Kidney (tissue), 13 donors: ENCODE measurements at regions not wholly inside any gene's neighbourhood (a gene's known extent, or its start where the extent isn't known, plus 50 kb on each side); places are given as distances from the start of the nearest gene placed in this dataset.

ENCODE experiments used
- DNase-seq, 5 donors: peaks; one replicate each; pipeline ENCODE4 v3.0.0-alpha.2; 2013 to 2020
- FAIRE-seq: peaks from 2 replicates; lab custom pipeline; 2012; peaks lifted over from hg19 to GRCh38; lab: Jason Lieb, UNC
- H3K27ac ChIP-seq, 2 donors: one replicate each; pipeline ENCODE4 v1.7.0; 2013; ENCODE audit warnings: low read depth in 2 of 2, low read length in 2 of 2, inconsistent platforms in 1 of 2
- H3K27me3 ChIP-seq: one replicate; pipeline ENCODE4 v1.7.1; 2013; ENCODE audit warnings: low read length, inconsistent platforms; ENCODE audit not compliant: control insufficient read depth, insufficient read depth
- H3K36me3 ChIP-seq, 3 donors: one replicate each; pipeline versions ENCODE4 v1.7.0 to v1.7.1; 2013; ENCODE audit warnings: low read length in 3 of 3, control low read depth in 1 of 3, inconsistent platforms in 1 of 3; ENCODE audit not compliant: insufficient read depth in 3 of 3, control insufficient read depth in 2 of 3
- H3K4me1 ChIP-seq, 3 donors: one replicate each; pipeline versions ENCODE4 v1.7.0 to v1.7.1; 2013; ENCODE audit warnings: low read length in 3 of 3, inconsistent platforms in 1 of 3, low read depth in 1 of 3; ENCODE audit not compliant: control insufficient read depth in 2 of 3, insufficient read depth in 2 of 3
- H3K4me3 ChIP-seq, 3 donors: one replicate each; pipeline versions ENCODE4 v1.7.0 to v1.8.1; 2013; ENCODE audit warnings: low read length in 3 of 3, control low read depth in 1 of 3, inconsistent platforms in 1 of 3
- H3K9ac ChIP-seq, 3 donors: one replicate each; pipeline versions ENCODE4 v1.7.0 to v1.7.1; 2013; ENCODE audit warnings: low read length in 3 of 3, control low read depth in 1 of 3, inconsistent platforms in 1 of 3
- H3K9me3 ChIP-seq, 3 donors: one replicate each; pipeline versions ENCODE4 v1.7.0 to v1.7.1; 2013; ENCODE audit warnings: low read length in 3 of 3, control low read depth in 1 of 3, inconsistent platforms in 1 of 3; ENCODE audit not compliant: control insufficient read depth in 2 of 3, insufficient read depth in 1 of 3
- intact Hi-C: fragments of 100-400 bp; cut with DNase I; formaldehyde crosslinking; loops from one replicate; pipeline ENCODE4 v1.11.1; 2022
- TF ChIP-seq, protein P1 (sequence below): IDR thresholded peaks from 3 replicates; pipeline ENCODE4 v1.5.1; 2012; ENCODE audit warnings: mild to moderate bottlenecking, moderate library complexity, borderline replicate concordance; ENCODE audit not compliant: insufficient read depth; ENCODE audit errors: extremely low read depth
- donor health status: control.
- donor health status: control.
- donor health status: control.
- donor health status: control.
- donor health status: control.
- donor health status: DM: yes; HTN: yes; CAD: no.
- donor health status: Normal renal cell carcinoma (clear cell type).

DNA sequence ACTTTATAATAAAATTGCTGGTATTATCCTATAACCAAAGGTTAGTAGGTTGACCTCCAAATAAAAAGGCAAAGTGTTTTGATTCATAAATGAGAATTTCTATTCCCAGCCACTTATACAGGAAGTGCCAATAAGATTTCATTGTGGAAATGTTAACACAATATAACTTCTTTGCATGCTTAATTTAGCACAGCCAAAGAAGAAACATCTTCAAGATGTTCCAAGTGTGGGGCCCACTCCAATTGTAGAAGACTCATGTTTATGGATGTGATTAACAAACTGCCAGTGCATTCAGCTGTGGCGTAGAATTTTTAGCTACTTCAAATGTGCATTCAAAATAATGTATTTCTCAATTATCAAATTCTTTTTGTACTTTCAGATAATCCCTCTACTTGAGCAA is 402.3 kb downstream of the DEPDC1B start:
- intact Hi-C loops = no loop called here
- FAIRE-seq (no peak), DNase-seq (no peak)
- Histone ChIP-seq H3K27ac (no peak overlapping the region), H3K9ac (no peak overlapping the region), H3K27me3 (no peaks in the 10 kb centered on the region), H3K9me3 (no peaks in the 10 kb centered on the region), H3K36me3 (no peaks in the 10 kb centered on the region), H3K4me1 (no peaks in the 10 kb centered on the region), H3K4me3 (no peak overlapping the region)
- TF ChIP-seq, protein P1, sequence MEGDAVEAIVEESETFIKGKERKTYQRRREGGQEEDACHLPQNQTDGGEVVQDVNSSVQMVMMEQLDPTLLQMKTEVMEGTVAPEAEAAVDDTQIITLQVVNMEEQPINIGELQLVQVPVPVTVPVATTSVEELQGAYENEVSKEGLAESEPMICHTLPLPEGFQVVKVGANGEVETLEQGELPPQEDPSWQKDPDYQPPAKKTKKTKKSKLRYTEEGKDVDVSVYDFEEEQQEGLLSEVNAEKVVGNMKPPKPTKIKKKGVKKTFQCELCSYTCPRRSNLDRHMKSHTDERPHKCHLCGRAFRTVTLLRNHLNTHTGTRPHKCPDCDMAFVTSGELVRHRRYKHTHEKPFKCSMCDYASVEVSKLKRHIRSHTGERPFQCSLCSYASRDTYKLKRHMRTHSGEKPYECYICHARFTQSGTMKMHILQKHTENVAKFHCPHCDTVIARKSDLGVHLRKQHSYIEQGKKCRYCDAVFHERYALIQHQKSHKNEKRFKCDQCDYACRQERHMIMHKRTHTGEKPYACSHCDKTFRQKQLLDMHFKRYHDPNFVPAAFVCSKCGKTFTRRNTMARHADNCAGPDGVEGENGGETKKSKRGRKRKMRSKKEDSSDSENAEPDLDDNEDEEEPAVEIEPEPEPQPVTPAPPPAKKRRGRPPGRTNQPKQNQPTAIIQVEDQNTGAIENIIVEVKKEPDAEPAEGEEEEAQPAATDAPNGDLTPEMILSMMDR = no peak

DNA sequence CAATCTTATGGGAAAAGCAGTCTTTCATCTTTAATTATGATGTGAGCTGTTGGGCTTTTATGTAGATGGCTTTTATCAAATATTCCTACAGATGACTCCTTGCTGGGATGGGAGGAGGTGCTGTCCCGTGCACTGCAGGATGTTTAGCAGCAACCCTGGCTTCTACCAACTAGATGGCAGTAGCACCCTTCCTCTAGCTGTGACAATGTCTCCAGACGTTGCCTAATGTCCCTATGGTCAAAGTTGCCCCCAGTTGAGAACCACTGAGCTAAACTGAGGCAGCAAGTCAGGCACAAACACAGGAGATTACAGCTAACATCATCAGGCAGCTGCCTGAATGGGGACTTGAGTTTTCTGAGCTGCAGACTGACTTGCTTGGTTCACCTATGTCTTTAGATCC is 401.9 kb upstream of the PDE4D start:
- no peaks in the 10 kb centered on the region for H3K27me3 ChIP-seq
- TF ChIP-seq, protein P1 = peak; percentile 40
- H3K36me3 ChIP-seq = no peaks in the 10 kb centered on the region
- H3K9me3 ChIP-seq = no peaks in the 10 kb centered on the region
- FAIRE-seq (no peak), DNase-seq (peak in 3 of 5 donors; percentile 11 to 24 (median 23))
- no peak overlapping the region for H3K27ac ChIP-seq
- H3K4me1 ChIP-seq = no peaks in the 10 kb centered on the region
- no peak overlapping the region for H3K9ac ChIP-seq
- no peak overlapping the region for H3K4me3 ChIP-seq
- intact Hi-C loops = no loop called here

DNA sequence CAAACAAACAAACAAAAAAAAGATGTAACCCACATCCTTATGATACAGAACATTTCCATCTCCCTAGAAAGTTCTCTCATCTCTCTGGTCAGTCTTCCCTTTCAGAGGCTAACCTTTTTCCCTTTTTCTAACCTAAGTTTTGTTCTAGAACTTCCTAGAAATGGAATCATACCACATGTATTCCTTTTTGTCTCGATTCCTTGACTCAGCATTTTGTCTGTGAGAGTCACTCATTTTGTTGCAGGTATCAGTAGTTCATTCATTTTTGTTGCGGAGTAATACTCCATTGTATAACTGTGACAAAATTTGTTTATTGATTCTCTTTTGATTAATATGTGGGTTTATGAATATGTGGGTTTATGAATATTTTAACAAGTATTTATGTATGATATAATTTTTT is 400.0 kb upstream of the PDE4D start:
- DNase-seq = no peak
- Histone ChIP-seq H3K27me3 (no peaks in the 10 kb centered on the region), H3K4me1 (no peaks in the 10 kb centered on the region), H3K27ac (no peak overlapping the region), H3K36me3 (no peaks in the 10 kb centered on the region), H3K4me3 (no peak overlapping the region), H3K9me3 (no peaks in the 10 kb centered on the region), H3K9ac (no peak overlapping the region)
- FAIRE-seq = no peak
- TF ChIP-seq, protein P1 = no peak
- intact Hi-C loops = no loop called here

DNA sequence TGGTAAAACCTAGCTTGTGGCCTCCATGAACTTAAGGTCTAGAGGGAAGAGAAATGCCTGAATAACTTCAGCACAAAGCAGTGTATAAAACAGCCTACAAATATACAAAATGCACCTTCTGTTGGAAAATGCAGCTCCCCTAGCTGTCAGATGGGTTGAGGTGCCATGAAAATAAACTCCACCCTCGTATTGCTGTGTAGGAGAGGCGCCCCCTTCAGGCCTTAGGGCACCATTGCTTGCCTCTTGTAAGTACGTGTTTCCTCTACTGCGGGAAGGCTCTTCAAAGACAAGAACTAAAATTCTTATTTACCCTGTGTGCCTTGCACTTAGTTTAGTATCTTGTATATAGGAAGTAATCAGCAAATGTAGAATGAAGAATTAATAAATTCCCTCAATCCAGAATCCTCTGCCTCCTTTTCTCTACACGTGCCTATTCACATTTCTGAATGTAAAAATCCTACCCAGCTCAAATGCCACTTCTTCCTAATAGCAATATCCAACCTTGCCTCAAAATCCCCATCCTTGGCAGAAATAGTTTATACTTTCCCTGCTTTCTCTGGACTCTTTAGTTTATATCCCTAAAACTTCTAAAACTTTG is 393.7 kb upstream of the PDE4D start:
- intact Hi-C loops = no loop called here
- FAIRE-seq = no peak
- Histone ChIP-seq H3K4me3 (no peak overlapping the region), H3K27ac (no peak overlapping the region), H3K4me1 (no peaks in the 10 kb centered on the region), H3K27me3 (no peaks in the 10 kb centered on the region), H3K9ac (no peak overlapping the region), H3K36me3 (no peaks in the 10 kb centered on the region), H3K9me3 (no peaks in the 10 kb centered on the region)
- TF ChIP-seq, protein P1 = peak; percentile 53
- DNase-seq = peak in 3 of 5 donors; percentile 30 to 63 (median 37)
